Right kidney (tissue), 1 donor: ENCODE measurements at regions not wholly inside any gene's neighbourhood (a gene's known extent, or its start where the extent isn't known, plus 50 kb on each side); places are given as distances from the start of the nearest gene placed in this dataset.

Experiments
- DNase-seq: peaks from one replicate; pipeline ENCODE4 v3.0.0-alpha.2; 2016

DNA sequence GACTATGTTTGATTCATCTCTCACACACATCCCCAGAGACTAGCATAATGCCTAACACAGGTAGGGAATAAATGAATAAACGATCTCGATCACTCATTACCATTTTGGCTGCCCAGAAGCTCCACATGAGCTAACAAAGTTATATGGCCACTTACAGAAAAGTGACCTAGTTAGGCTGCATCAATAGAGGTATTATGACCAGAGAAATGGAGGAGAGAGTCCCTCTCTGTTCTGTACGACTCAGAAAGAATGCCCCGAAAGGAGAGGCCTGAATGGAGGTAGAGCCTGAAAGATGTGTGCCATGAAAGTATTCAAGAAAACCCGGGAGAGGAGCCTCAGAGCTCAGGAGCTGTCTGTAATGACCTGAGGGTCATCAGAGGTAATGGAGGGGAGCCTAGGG lies 208.2 kb upstream of the GRIK3 start:
- DNase-seq, result no peak

DNA sequence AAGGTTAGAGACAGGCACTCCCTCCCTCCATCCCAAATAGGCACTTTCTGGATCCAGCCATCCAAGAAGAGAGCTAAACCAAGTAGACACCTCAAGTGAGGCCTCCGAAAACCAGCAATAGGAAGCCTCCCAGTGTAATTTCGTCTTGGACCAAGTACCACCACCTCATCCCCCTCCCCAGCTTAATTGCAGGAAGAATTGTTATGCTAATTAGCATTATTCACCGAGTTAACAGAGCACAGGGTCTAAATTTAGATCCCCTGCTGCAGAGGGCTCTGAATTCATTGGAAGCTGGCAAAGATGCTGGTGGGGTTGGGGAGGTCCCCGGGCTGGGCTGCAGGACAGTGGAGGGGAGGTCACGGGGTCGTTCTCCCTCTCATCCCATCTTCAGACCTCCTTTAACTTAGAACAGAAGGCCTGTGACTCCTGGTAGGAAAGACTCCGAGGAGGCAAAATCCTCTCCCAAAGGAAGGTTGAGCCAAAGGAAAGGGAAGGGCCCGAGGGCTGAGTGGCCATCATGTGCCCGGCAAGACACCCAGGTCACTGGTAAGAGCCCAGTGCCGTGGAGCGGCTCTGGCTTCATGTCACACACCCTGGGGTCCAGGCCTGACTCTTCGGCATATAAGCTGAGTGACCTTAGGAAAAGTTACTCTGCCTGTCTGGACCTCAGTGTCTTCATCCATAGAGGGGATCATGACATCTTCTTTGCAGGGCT lies 209.2 kb upstream of the GRIK3 start:
- no peak for DNase-seq

DNA sequence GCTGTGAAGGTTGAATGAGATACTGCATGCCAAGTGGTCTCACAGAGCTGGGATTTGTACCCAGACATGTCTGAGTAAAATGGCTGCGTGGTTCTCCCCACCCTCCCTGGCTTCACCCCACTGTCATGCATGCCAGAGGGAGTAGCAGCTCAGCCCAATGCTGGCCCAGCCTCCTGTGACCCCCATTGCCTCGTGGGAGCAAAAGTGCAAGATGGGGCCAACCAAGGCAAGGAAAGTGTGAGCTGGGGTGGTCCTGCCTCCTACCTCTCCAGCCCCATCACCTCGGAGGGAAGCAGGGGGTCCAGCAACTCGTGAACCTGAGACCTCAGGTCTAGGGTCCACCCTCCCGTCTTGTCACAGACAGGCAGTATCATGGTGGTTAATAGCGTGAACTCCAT lies 209.8 kb upstream of the GRIK3 start:
- DNase-seq, result no peak

DNA sequence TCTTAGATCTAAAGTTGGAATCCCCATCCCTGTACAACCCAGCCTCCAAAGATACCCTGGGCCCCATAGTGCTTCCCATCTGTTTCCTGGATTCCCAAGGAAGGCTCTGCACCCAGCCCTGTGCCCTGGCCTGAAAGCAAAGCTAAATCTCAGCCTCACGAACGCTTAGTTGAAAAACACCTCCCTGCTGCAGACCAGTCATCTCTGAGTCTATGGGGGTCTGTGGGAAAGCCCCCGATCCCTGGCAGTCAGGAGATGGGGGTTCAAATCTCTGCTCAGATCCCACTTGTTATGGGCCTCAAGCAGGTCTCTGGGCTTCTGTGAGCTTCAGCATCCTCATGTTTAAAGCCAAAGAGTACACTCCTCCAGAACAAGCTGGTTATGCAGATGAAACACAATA lies 210.5 kb upstream of the GRIK3 start:
- DNase-seq, result no peak

DNA sequence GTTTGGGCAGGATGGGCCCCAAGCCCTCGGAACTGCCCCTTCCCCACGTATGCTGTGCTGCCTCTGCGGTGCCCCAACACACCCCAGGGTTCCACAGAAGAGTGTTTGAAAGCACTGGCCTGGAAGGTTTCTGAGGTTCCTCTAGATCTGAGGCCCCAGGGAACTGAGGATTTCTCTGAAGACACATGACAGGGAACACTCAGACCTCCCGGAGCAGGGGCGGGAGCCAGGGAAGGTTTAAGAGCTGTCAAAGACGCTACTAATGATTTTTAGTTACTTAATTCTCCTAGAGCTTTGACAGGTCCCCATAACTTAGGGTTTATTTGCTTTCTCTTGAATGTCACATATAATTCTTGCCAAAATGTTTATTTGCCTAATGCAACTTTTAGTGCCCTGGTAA lies 212.3 kb upstream of the GRIK3 start:
- DNase-seq, result no peak

DNA sequence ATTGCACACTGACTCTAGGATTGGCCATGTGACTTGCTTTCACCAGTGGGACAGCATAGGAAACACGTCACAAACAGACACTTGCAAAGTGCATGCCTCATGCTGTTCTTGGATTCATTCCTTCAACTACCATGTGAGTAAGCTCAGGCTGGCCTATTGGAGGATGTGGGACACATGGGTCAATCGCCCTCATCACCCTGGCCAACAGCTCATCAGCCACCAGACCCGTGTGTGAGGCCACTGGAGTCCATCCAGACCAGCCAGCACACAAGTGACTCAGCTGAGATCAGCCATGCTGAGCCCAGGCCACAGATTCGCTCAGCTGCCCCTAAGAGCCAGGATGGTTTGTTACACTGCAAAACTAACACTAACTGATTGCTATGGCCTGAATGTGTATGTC lies 216.1 kb upstream of the GRIK3 start:
- DNase-seq, result no peak

DNA sequence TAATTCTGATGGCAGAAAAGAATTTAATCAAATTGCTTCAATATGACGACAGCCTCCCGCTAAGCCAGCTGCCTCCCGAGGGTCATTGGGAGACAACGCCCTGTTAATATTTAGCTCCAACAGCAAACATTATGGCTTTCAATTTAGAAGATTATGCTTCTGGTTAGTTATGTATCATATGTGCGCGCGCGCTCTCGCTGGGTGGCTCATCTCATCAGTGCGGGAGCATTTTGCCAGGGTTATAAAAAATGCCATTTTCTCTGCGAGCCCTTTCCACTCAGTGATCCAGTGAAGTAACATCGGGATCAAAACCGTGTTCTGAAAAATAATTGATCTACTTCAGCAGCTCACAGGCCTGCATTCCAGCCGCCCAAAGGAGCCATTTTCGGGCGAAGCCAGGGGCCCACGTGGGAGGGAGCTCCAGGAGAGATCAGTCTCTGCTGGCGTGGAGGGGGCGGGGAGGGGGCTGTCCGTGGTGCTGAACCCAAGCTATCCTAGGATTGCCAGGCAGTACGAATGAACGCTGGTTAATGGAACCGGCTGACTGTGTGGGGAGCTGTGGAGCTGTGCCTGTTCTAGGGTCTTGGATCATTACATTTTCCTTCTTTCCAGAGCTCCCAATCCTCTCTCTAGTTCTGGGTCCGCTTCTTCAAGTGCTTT lies 219.1 kb upstream of the ZC3H12A start:
- DNase-seq, result peak; percentile 24

DNA sequence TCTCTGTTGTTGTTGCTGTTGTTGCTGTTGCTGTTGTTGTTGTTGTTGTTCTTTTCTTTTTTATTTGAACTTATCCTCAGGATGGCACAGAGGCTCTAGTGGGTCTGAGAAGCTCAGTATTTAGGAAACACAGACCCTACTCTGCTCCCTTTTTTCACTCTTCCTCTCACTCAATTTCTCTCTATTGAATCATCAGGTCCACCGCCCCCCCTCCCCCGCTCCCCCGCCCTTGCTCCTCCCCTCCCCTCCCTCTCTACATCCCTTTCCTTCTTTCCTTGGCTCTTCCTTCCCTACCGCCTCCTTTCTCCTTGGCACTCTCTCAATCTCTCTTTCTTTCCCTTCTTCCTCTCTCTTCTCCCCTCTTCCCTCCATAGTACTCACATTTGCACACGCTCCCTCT lies 218.5 kb upstream of the ZC3H12A start:
- no peak for DNase-seq

DNA sequence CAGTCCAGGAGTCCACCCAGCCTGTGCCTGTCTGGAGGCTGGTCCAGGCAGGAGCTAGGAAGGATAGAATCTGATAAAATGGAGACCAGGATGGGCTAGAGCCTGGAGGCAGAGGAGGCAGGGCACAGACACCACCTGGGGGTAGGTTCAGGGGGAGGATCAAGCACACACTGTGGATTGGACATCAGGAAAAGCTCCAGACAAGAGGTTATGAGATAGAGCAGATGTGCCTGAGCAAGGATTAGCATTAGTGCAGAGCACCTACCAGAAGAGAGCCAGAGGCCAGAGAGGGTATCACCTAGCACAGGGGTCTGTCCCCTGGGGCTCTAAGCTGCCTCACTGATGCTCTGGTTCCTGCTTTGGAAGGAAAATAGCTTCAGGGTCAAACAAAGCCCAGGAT lies 216.7 kb upstream of the ZC3H12A start:
- DNase-seq, result no peak

DNA sequence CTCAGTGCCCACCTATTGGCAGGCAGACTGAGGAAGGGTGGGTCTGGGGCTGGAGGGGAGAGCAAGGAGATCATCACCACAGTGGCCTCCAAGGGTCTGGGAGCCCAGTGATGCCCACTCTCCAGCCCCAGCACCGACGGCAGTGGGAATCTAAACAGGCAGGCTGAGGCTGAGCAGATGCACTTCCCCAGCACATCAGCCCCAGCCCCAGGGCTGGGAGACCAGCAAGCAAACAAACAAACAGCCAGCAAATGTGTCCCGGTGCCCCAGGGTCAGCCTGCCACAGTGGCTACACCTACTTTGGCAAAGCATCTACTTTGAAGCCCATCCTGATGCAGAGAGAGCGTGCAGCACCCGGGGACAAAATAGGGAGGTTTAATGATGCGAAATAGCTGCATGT lies 216.3 kb upstream of the ZC3H12A start:
- DNase-seq, result no peak

DNA sequence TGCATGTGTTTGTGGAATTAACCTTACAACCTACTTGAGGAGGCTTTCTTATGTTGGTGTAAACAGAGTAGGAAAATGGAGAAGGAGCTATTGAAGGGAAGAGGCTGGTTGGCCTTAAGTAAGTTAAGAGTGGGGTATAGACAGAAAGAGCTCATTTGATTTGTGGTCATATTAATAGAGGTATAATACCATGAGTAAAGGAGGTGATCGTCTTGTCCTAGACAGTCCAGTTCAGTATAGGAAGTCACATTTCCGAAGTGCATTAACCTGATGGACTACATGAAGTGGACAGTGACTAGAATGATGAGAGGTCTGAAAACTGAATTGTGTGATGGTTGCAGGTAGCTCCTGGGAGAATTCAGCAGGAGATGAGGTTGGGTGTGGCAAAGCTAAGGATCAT lies 215.4 kb upstream of the ZC3H12A start:
- DNase-seq, result no peak

DNA sequence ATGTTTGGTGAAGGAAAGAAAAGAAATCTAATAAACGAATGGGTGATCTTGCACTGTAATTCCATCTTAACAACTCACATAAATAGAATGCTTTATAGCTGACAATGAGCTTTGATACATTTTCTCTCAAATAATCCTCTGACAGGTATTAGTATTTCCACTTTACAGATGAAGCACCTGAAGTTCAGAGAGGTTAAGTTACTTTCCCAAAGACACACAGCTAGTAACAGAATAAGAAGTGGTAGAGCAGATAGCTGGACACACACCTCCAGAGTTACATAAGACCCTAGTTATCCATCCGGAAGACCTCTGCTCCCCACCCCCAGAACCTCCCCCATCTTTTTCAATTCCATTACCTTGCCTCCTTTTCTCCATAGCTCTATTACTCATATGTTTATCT lies 213.3 kb upstream of the ZC3H12A start:
- no peak for DNase-seq

DNA sequence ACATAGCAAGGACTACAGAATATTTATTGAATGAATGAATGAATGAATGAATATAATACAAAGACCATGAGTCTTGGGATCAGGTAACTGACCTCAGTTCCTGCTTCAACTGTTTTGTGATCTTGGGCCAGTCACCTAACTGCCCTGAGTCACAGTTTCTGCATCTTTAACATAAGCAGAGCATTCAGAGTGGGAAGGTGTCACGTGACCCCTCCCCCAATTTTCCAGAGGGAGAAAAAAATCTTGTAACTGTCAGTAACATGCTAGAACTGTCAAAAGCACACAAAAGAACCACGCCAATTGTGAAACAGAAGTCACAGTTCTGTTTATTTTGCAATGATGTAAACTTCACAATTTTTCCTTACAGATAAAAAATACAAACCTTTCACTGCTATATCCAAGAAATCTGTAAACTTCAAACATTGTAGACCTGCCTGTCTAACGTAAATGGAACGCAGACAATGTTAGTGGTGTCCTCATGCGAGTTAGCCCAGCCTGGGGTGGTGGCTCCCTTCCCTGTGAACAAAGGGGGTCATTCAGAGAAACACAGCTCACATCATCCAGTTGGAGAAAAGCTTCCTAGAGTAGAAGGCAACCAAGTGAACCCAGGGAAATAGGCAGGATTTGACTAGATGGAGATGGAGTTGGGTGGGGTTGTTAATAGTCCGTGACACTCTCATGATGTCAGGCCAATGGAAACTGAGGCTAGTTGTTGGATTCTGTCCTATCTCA lies 211.8 kb upstream of the ZC3H12A start:
- no peak for DNase-seq

DNA sequence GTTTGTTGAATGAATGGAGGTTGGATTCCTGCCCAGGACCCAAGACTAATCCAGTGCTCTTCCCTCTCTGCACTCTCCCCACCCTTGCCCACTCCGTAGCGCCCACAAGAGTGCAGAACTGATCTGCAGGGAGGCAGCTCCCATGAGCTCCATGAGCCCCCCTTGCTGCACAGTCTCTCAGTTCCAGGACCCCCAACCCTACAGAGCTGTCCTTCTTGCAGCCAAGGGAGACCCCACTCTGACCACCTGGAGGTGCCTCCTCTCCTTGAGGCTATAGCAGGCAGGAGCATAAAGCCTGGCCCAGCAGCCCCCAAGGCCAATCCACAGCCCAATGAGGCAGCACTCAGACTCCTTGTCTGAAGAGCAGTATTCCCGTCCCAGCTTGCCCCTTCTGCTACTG lies 209.2 kb upstream of the ZC3H12A start:
- DNase-seq, result no peak

DNA sequence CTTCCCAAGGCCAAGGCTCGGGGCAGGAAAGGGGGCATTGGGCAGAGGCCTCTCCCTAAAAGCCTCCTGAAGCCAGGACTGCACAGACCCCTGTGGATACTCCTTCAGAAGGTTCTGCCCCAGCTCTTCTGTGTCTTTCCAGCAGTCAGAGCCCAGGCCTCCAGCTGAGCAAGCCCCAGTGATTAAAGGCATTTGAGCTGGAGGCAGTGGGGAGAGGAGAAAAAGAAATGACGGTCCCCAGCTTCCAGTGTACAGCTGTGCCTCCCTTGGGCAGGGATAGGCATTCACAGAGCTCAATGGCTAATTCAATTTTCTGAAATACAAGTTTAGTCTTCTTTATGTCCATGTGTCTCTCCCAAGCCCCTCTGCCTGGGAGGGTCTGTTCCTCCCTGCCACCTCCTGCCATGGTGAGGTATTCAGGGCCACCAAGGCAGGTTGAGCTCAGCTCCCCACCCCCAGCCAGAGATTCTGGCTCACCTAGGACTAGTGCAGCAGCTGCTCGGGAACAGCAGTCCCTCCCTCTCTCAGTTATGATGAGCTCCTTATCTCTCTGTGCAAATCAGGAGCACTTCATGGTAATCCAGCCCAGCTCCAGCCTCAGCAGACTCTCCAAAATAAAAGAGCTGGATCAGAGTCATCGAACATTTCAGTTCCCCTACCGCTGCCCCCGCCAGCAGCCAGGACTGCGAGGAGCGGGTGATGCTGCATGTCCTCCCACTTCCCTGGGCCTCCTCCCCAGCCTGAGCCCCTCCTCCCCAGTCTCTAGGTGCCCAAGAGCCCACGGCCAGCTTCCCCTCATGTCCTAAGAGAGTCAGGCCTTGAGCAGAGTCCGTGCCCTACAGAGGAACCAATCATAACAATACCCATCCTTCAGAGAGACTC lies 208.4 kb upstream of the ZC3H12A start:
- DNase-seq, result no peak

DNA sequence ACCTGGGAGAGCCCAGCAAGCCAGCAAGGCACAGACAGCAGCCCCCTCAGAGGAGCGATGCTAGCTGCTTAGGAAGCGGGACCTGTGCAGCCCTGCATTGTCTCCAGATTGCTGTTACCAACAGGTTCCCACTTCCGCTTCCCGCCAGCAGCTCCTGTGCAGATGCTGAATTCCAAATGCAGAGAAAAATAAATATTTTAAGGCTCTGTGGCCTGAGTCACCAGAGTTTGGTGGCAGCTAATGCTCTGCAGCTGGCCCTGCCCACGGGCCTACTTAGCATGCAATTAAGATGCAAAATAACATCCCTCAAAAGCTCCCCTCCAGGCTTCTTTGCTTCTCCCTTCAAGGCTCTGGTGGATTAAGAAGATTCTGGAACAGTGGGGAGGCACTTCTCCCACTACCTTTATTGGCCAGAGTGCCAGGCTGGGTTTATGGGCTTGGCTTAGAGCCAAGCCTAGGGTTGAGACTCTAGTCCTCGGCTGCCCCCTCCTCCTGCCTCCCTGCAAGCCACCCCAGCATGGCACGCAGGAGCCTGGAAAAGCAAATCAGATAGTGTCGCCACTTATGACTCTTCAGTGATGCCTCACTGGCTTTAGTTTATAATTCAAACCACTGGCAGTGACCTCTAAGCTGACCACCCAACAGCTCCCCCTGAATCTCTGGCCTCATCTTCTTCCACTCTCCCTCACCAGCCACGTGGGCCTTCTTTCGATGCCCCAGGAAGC lies 207.1 kb upstream of the ZC3H12A start:
- no peak for DNase-seq

DNA sequence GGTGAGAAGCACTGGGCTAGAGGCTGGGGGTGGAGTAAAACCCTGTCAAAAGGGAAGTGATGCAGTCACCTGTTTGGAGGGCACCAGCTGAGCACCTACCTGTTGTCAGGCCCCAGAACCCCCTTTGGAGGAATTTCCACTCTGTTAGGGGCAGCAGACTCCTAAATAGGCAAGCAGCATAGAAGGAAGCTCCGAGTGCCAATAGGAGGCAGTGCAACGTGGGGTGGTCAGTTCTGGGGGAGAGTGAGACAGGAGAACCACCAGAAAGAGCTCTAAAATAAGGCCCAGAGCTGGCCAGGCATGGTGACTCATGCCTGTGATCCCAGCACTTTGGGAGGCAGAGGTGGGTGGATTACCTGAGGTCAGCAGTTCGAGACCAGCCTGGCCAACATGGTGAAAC lies 203.7 kb upstream of the ZC3H12A start:
- DNase-seq, result no peak

DNA sequence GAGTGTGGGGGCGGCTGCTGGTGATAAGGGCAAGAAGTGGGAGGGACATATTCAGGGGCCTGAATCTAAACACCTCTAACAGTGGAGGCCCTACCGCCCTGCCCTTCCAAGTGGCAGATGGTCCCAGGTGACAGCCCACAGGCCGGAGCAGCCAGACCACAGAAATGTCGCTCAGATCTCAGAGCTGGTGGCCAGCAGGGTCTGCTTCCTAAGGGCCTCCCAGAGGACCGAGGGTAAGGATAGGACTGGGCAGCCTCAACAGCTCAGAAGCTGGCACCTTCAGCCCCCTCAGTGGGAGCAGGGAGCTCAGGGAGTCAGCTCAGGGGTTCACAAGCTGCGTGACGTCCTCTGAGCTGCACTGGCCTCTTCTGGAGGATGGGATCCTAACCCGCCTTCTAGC lies 201.8 kb upstream of the ZC3H12A start:
- DNase-seq, result no peak

DNA sequence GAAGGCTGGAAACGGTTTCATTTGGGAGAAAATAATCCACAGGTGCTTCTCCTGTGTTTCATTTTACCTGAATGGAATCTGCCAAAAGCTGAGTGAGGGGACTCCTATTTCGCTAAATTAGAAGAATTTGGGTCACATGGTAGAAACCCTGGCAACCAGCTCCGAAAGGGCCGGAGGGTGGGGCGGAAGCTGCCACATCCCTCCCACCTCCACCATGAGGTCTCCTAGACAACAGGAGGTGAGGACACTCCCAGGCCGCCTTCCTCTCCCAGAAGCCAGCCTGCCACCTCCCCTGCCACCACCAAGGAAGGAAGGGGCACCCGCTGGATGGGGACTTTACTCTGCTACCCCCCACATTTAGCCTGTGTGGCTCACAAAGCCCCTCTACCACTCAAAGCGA lies 199.9 kb upstream of the ZC3H12A start:
- no peak for DNase-seq

DNA sequence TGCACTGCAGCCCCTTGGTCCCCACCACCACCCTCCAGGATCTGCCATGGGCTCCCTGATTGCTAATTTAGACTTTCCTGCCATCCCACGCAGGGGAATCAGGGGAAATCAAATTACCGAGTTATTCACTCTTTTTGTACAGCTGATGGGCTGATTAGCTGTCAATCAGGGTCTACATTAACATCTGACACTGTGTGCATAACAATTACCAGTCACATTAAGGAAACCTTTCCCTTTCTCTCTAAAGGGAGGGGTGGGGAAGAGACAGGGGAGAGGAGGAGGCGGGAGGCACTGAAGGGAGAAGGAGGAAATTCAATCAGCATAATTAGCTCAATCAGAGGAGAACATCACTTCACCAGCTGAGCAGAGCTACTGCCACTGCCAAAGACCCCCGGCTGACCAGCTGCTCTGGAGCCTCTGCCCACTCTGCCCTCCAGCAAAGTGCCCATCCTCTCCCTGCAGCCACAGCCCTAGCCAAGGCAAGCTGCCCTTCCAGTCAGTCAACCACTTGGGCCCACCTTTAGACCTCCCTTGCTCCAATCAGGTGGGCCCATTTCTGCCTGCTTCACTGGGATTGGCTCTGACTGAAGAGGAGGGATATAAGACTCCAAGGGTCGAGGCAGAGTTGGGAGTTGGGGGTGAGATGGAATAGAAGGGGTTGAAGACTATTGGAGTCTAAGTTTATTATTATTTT lies 199.3 kb upstream of the ZC3H12A start:
- no peak for DNase-seq

DNA sequence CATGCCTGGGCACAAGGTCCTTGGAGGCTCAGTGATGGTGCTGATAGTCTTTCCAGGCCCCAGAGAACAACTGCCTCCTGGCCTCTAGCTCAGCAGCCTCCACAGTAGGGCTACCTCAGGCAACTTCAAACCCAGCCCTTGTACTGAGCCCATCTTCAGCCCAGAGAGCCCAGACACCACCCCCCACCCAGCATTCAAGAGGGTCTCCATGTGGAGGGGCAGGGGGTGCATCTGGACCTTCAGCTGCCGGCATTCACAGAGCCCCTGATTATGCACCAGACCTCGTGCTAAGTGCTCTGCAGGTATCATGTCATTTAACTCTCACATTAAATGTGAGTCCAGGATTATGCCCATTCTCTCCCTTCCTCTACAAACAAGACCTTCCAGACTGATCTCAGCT lies 197.0 kb upstream of the ZC3H12A start:
- no peak for DNase-seq

DNA sequence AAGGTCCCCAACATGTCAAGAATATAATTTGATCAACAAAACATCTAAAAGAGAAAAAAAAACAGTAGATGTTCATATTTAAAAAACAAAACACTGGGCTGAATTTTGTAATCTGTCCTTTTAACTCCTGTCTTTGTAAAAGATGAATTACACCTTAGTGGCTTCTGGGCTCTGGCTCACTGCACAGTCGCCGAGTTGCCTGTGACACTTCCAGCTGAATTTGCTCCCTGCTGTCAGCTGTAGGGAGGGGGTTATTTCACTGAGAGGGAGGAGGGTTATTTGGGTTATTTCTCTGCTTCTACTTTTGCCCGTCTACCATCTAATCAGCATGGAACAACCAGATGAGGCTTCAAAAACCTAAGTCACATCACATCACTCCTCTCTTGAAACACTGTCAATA lies 193.0 kb upstream of the ZC3H12A start:
- DNase-seq, result no peak
